ENCODE measurements at regions not wholly inside any gene's neighbourhood (a gene's known extent, or its start where the extent isn't known, plus 50 kb on each side); places are given as distances from the start of the nearest gene placed in this dataset.
"Not testable (repeated sequence)": the region's sequence is repeated elsewhere in the genome, so short reads cannot be mapped to it uniquely, and the experiment has no call there.

- peak; percentile 9 for DNase-seq (ENCODE audit: low read depth)
Observed at GRCh38 chr10:65618126-65618525, 1307.7 kb upstream of the LRRTM3 start.

GRCh38 chr10:65620404-65621048 is 1305.3 kb upstream of the LRRTM3 start:
- no peak for DNase-seq (ENCODE audit: low read depth)

More at GRCh38 chr10:65618126-65618525, 1307.7 kb upstream of the LRRTM3 start:
- no peak overlapping the region for H3K4me3 ChIP-seq (ENCODE audit: low read depth, low read length)
- no peak for TF ChIP-seq CTCF (IDR thresholded peaks at IDR 0.05; ENCODE audit: insufficient read depth, low read depth, low read length)

GRCh38 chr10:65622608-65623007 is 1303.2 kb upstream of the LRRTM3 start:
- no peak for DNase-seq (ENCODE audit: low read depth)
- no peak for TF ChIP-seq CTCF (IDR thresholded peaks at IDR 0.05; ENCODE audit: insufficient read depth, low read depth, low read length)

More at GRCh38 chr10:65620404-65621048, 1305.3 kb upstream of the LRRTM3 start:
- no peak overlapping the region for H3K4me3 ChIP-seq (ENCODE audit: low read depth, low read length)
- TF ChIP-seq CTCF (IDR thresholded peaks at IDR 0.05; ENCODE audit: insufficient read depth, low read depth, low read length) = no peak

GRCh38 chr10:65628493-65629139 is 1297.2 kb upstream of the LRRTM3 start:
- no peak for TF ChIP-seq CTCF (IDR thresholded peaks at IDR 0.05; ENCODE audit: insufficient read depth, low read depth, low read length)
- H3K4me3 ChIP-seq (ENCODE audit: low read depth, low read length) = no peak overlapping the region
- no peak for DNase-seq (ENCODE audit: low read depth)

More at GRCh38 chr10:65622608-65623007, 1303.2 kb upstream of the LRRTM3 start:
- no peak overlapping the region for H3K4me3 ChIP-seq (ENCODE audit: low read depth, low read length)

GRCh38 chr10:65660006-65660405 is 1265.8 kb upstream of the LRRTM3 start:
- DNase-seq (ENCODE audit: low read depth) = no peak
- no peak overlapping the region for H3K4me3 ChIP-seq (ENCODE audit: low read depth, low read length)
- TF ChIP-seq CTCF (IDR thresholded peaks at IDR 0.05; ENCODE audit: insufficient read depth, low read depth, low read length) = no peak

- DNase-seq (ENCODE audit: low read depth) = peak; percentile 17
- TF ChIP-seq CTCF (IDR thresholded peaks at IDR 0.05; ENCODE audit: insufficient read depth, low read depth, low read length) = no peak
- no peak overlapping the region for H3K4me3 ChIP-seq (ENCODE audit: low read depth, low read length)
Observed at GRCh38 chr10:65670087-65670486, 1255.7 kb upstream of the LRRTM3 start.

- H3K4me3 ChIP-seq (ENCODE audit: low read depth, low read length); DNase-seq (ENCODE audit: low read depth): not testable (repeated sequence)
Observed at GRCh38 chr10:65670596-65670995, 1255.2 kb upstream of the LRRTM3 start.
